HCT116 (cell line): ENCODE measurements at regions not wholly inside any gene's neighbourhood (a gene's known extent, or its start where the extent isn't known, plus 50 kb on each side); places are given as distances from the start of the nearest gene placed in this dataset.

Source experiments
- ATAC-seq: fragments of 200-7000 bp; cut with Tn5 transposase; 2 replicates; pipeline ENCODE4 v1.9.1; 2020; ENCODE audit warnings: mild to moderate bottlenecking, moderate library complexity
- BruUV-seq: library from RNA; stranded (reverse); fragments of 400-500 nt; replicated peaks from 2 replicates; lab custom pipeline; 2021; lab: Mats Ljungman, UMichigan
- CTCF ChIA-PET: fragments of 300-600 bp; sonication (Branson Sonifier 250); formaldehyde crosslinking; loops from one replicate; lab custom pipeline; 2021; ENCODE audit warnings: antibody characterized with exemption; lab: Charles Lee
- POLR2A ChIA-PET: fragments of 300-600, 350-600 bp; sonication (Branson Sonifier 250); formaldehyde crosslinking; loops from one replicate; lab custom pipeline; 2021; ENCODE audit warnings: antibody characterized with exemption; lab: Charles Lee
- RAD21 ChIA-PET, 2 experiments: fragments of 300-600 bp; sonication (Branson Sonifier 250); formaldehyde crosslinking; loops; one replicate each; lab custom pipeline; 2023; ENCODE audit warnings: low total read pairs in 2 of 2; ENCODE audit not compliant: uncharacterized antibody in 2 of 2, unreplicated experiment in 2 of 2, low non-redundant PET in 1 of 2; lab: Charles Lee
- DNase-seq: peaks from one replicate; pipeline ENCODE4 v3.0.0-alpha.2; 2010; ENCODE audit warnings: low read depth, low spot score
- H2AFZ ChIP-seq: fragments of 200-600 bp; shearing (Covaris generic), sonication (generic); 2 replicates; pipeline ENCODE4 v1.6.1; 2017; ENCODE audit warnings: low read depth, mixed run types, mixed read lengths, antibody characterized with exemption, low read length; ENCODE audit not compliant: poor library complexity, severe bottlenecking
- H3K27ac ChIP-seq: 2 replicates; pipeline ENCODE4 v1.5.1; 2012; ENCODE audit warnings: low read depth, low read length
- H3K27me3 ChIP-seq: fragments of 200-600 bp; sonication (generic); 2 replicates; pipeline ENCODE4 v1.6.1; 2016; ENCODE audit warnings: mixed run types, low read length, mixed read lengths; ENCODE audit not compliant: insufficient read depth
- H3K36me3 ChIP-seq, 2 experiments: fragments of 200-500 bp in 1 of 2; fragments of 200-600 bp in 1 of 2; sonication (Bioruptor generic) in 1 of 2; sonication (generic) in 1 of 2; 2 replicates each; pipeline versions ENCODE4 v1.5.1 to v1.6.1; 2014 to 2016; ENCODE audit warnings: low read length in 2 of 2, inconsistent platforms in 1 of 2, mixed read lengths in 1 of 2, mixed run types in 1 of 2; ENCODE audit not compliant: insufficient read depth in 2 of 2, control insufficient read depth in 1 of 2
- H3K4me1 ChIP-seq, 2 experiments: fragments of 200-600 bp in 1 of 2; sonication (generic) in 1 of 2; 2 replicates each; pipeline versions ENCODE4 v1.5.1 to v1.6.1; 2012 to 2017; ENCODE audit warnings: low read length in 2 of 2, inconsistent platforms in 1 of 2, mild to moderate bottlenecking in 1 of 2, mixed read lengths in 1 of 2, mixed run types in 1 of 2, moderate library complexity in 1 of 2; ENCODE audit not compliant: insufficient read depth in 2 of 2, control insufficient read depth in 1 of 2
- H3K4me2 ChIP-seq: fragments of 200-600 bp; sonication (generic); 2 replicates; pipeline ENCODE4 v1.6.1; 2017; ENCODE audit warnings: mixed run types, low read length, mixed read lengths
- H3K4me3 ChIP-seq, 2 experiments: fragments of 200-600 bp in 1 of 2; sonication (generic) in 1 of 2; replicated peaks in 1 of 2; 2 replicates each; pipeline ENCODE4 v1.5.1; 2011 to 2016; ENCODE audit warnings: low read length in 2 of 2, control low read depth in 1 of 2, low read depth in 1 of 2, mild to moderate bottlenecking in 1 of 2, mixed read lengths in 1 of 2, mixed run types in 1 of 2
- H3K79me2 ChIP-seq: fragments of 200-600 bp; sonication (generic); 2 replicates; pipeline ENCODE4 v1.6.1; 2017; ENCODE audit warnings: mild to moderate bottlenecking, mixed run types, low read length, moderate library complexity, mixed read lengths; ENCODE audit not compliant: insufficient read depth
- H3K9ac ChIP-seq: fragments of 200-600 bp; sonication (generic); 2 replicates; pipeline ENCODE4 v1.6.1; 2016; ENCODE audit warnings: low read length, mixed read lengths
- H3K9me2 ChIP-seq: fragments of 200-600 bp; sonication (generic), shearing (Covaris generic); 2 replicates; pipeline ENCODE4 v1.6.1; 2017; ENCODE audit warnings: mixed run types, mild to moderate bottlenecking, moderate library complexity; ENCODE audit not compliant: insufficient read depth
- H3K9me3 ChIP-seq, 2 experiments: fragments of 200-500 bp in 1 of 2; fragments of 200-600 bp in 1 of 2; sonication (Bioruptor generic) in 1 of 2; sonication (generic) in 1 of 2; 2 replicates each; pipeline ENCODE4 v1.6.1; 2014 to 2017; ENCODE audit warnings: low read length in 2 of 2, mixed read lengths in 2 of 2, inconsistent platforms in 1 of 2, low read depth in 1 of 2, mild to moderate bottlenecking in 1 of 2, mixed run types in 1 of 2, moderate library complexity in 1 of 2; ENCODE audit not compliant: control insufficient read depth in 1 of 2, insufficient read depth in 1 of 2
- H4K20me1 ChIP-seq: fragments of 200-600 bp; sonication (generic), shearing (Covaris generic); 2 replicates; pipeline ENCODE4 v1.6.1; 2017; ENCODE audit warnings: mixed run types, mild to moderate bottlenecking, moderate library complexity; ENCODE audit not compliant: insufficient read depth
- CBX3 ChIP-seq: IDR thresholded peaks from 2 replicates; pipeline ENCODE4 v1.6.1; 2012; ENCODE audit warnings: low read depth
- CTCF ChIP-seq, 3 experiments: fragments of 200-600 bp in 1 of 3; sonication (generic) in 1 of 3; IDR thresholded peaks in 2 of 3; conservative IDR thresholded peaks in 1 of 3; 2 replicates each; pipeline ENCODE4 v1.5.1; 2012 to 2017; ENCODE audit warnings: low read depth in 2 of 3, low read length in 2 of 3, antibody characterized with exemption in 1 of 3, borderline replicate concordance in 1 of 3, control low read depth in 1 of 3, mild to moderate bottlenecking in 1 of 3, mixed read lengths in 1 of 3, mixed run types in 1 of 3, moderate library complexity in 1 of 3; ENCODE audit not compliant: insufficient read depth in 1 of 3
- ELF1 ChIP-seq: IDR thresholded peaks from 2 replicates; pipeline ENCODE4 v1.6.1; 2012; ENCODE audit warnings: low read depth, borderline replicate concordance
- POLR2A ChIP-seq: IDR thresholded peaks from 2 replicates; pipeline ENCODE4 v1.7.0; 2011; ENCODE audit warnings: borderline replicate concordance; ENCODE audit not compliant: insufficient read depth, insufficient read length; ENCODE audit errors: extremely low read depth
- RAD21 ChIP-seq: IDR thresholded peaks from 2 replicates; pipeline ENCODE4 v1.6.1; 2012; ENCODE audit warnings: low read depth, mild to moderate bottlenecking
- SIN3A ChIP-seq: IDR thresholded peaks from 2 replicates; pipeline ENCODE4 v1.6.1; 2012; ENCODE audit warnings: low read depth
- SP1 ChIP-seq: IDR thresholded peaks from 2 replicates; pipeline ENCODE4 v1.6.1; 2012; ENCODE audit warnings: low read depth
- SRF ChIP-seq: IDR thresholded peaks from 2 replicates; pipeline ENCODE4 v1.6.1; 2012; ENCODE audit warnings: low read depth
- TCF7L2 ChIP-seq: IDR thresholded peaks from 2 replicates; pipeline ENCODE4 v1.7.0; 2011; ENCODE audit warnings: borderline replicate concordance, inconsistent platforms; ENCODE audit not compliant: insufficient read depth, insufficient read length; ENCODE audit errors: extremely low read depth
- YY1 ChIP-seq: IDR thresholded peaks from 2 replicates; pipeline ENCODE4 v1.6.1; 2011; ENCODE audit warnings: low read length, low read depth, moderate library complexity, mild to moderate bottlenecking; ENCODE audit not compliant: insufficient replicate concordance; ENCODE audit errors: extremely low read depth
- intact Hi-C: fragments of 100-400 bp; cut with micrococcal nuclease; formaldehyde crosslinking; loops from 2 replicates; pipeline ENCODE4 v1.10.0; 2022
- TF ChIP-seq, protein P1 (sequence below): IDR thresholded peaks from 2 replicates; pipeline ENCODE4 v1.6.1; 2012; ENCODE audit warnings: low read depth
- TF ChIP-seq, protein P2 (sequence below): IDR thresholded peaks from 2 replicates; pipeline ENCODE4 v1.6.1; 2011; ENCODE audit warnings: mild to moderate bottlenecking, low read length, moderate library complexity; ENCODE audit not compliant: insufficient replicate concordance; ENCODE audit errors: extremely low read depth

- no peak for TF ChIP-seq TCF7L2
- TF ChIP-seq, protein P1, sequence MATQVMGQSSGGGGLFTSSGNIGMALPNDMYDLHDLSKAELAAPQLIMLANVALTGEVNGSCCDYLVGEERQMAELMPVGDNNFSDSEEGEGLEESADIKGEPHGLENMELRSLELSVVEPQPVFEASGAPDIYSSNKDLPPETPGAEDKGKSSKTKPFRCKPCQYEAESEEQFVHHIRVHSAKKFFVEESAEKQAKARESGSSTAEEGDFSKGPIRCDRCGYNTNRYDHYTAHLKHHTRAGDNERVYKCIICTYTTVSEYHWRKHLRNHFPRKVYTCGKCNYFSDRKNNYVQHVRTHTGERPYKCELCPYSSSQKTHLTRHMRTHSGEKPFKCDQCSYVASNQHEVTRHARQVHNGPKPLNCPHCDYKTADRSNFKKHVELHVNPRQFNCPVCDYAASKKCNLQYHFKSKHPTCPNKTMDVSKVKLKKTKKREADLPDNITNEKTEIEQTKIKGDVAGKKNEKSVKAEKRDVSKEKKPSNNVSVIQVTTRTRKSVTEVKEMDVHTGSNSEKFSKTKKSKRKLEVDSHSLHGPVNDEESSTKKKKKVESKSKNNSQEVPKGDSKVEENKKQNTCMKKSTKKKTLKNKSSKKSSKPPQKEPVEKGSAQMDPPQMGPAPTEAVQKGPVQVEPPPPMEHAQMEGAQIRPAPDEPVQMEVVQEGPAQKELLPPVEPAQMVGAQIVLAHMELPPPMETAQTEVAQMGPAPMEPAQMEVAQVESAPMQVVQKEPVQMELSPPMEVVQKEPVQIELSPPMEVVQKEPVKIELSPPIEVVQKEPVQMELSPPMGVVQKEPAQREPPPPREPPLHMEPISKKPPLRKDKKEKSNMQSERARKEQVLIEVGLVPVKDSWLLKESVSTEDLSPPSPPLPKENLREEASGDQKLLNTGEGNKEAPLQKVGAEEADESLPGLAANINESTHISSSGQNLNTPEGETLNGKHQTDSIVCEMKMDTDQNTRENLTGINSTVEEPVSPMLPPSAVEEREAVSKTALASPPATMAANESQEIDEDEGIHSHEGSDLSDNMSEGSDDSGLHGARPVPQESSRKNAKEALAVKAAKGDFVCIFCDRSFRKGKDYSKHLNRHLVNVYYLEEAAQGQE, result no peak
- TF ChIP-seq POLR2A, result no peak
Measured at GRCh38 chr10:81145975-81146374, 608.3 kb downstream of the SH2D4B start (continued).

GRCh38 chr10:81146436-81146835, 608.7 kb downstream of the SH2D4B start:
- TF ChIP-seq, protein P2, sequence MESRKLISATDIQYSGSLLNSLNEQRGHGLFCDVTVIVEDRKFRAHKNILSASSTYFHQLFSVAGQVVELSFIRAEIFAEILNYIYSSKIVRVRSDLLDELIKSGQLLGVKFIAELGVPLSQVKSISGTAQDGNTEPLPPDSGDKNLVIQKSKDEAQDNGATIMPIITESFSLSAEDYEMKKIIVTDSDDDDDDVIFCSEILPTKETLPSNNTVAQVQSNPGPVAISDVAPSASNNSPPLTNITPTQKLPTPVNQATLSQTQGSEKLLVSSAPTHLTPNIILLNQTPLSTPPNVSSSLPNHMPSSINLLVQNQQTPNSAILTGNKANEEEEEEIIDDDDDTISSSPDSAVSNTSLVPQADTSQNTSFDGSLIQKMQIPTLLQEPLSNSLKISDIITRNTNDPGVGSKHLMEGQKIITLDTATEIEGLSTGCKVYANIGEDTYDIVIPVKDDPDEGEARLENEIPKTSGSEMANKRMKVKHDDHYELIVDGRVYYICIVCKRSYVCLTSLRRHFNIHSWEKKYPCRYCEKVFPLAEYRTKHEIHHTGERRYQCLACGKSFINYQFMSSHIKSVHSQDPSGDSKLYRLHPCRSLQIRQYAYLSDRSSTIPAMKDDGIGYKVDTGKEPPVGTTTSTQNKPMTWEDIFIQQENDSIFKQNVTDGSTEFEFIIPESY, result no peak
- no peak for TF ChIP-seq SP1
- no peak for TF ChIP-seq CBX3
- TF ChIP-seq SRF, result no peak
- no peak for TF ChIP-seq YY1
- TF ChIP-seq RAD21, result no peak
- TF ChIP-seq CTCF (IDR thresholded peaks at IDR 0.05 in 2 of 3, conservative IDR thresholded peaks at IDR 0.05 in 1 of 3; ENCODE audit: borderline replicate concordance in 1 of 3, insufficient read depth in 1 of 3, low read depth in 2 of 3, low read length in 2 of 3), result no peak
- TF ChIP-seq SIN3A, result no peak
- TF ChIP-seq ELF1, result no peak

More at GRCh38 chr10:81146436-81146835, 608.7 kb downstream of the SH2D4B start:
- Histone ChIP-seq H3K79me2 (no peaks in the 10 kb centered on the region), H2AFZ (no peak overlapping the region), H3K4me2 (no peak overlapping the region), H3K36me3 (no peaks in the 10 kb centered on the region), H3K27me3 (no peaks in the 10 kb centered on the region), H3K4me1 (no peaks in the 10 kb centered on the region), H3K9me2 (no peaks in the 10 kb centered on the region), H3K9ac (no peak overlapping the region), H3K4me3 (no peak overlapping the region), H3K9me3 (peaks cover 0 to 8% of the 10 kb centered on the region in 2 experiments; a peak in 2 of 4 replicates), H3K27ac (no peak overlapping the region), H4K20me1 (no peaks in the 10 kb centered on the region)
- POLR2A ChIA-PET, result no interaction called here
- CTCF ChIA-PET, result no interaction called here
- RAD21 ChIA-PET, result no interaction called here
- intact Hi-C loops, result no loop called here
- ATAC-seq, result no peak
- BruUV-seq, result no TSS peak
- no peak for DNase-seq
